OCI-LY7 (cell line): ENCODE measurements at regions not wholly inside any gene's neighbourhood (a gene's known extent, or its start where the extent isn't known, plus 50 kb on each side); places are given as distances from the start of the nearest gene placed in this dataset.

Source experiments
- CTCF ChIP-seq: fragments of 200-600 bp; sonication (generic); conservative IDR thresholded peaks from 2 replicates; pipeline ENCODE4 v1.5.1; 2014; ENCODE audit warnings: mild to moderate bottlenecking, antibody characterized with exemption, low read length, moderate library complexity, mixed read lengths
- EZH2phosphoT487 ChIP-seq: fragments of 200-600 bp; sonication (generic); IDR thresholded peaks from 2 replicates; pipeline ENCODE4 v1.6.1; 2018; ENCODE audit warnings: low read depth, borderline replicate concordance, mild to moderate bottlenecking, mixed run types, antibody characterized with exemption, low read length, moderate library complexity, mixed read lengths

GRCh38 chr11:110000031-110000502 lies 93.1 kb upstream of the ZC3H12C start:
- no peak for TF ChIP-seq EZH2phosphoT487
- no peak for TF ChIP-seq CTCF
